Smooth muscle cell (in vitro differentiated cells): ENCODE measurements at regions not wholly inside any gene's neighbourhood (a gene's known extent, or its start where the extent isn't known, plus 50 kb on each side); places are given as distances from the start of the nearest gene placed in this dataset.
"Not testable (repeated sequence)": the region's sequence is repeated elsewhere in the genome, so short reads cannot be mapped to it uniquely, and the experiment has no call there.

ENCODE experiments used
- DNase-seq: peaks from one replicate; lab custom pipeline; 2025; ENCODE audit not compliant: unreplicated experiment; lab: John Stamatoyannopoulos, UW
- H2AFZ ChIP-seq: fragments of 200-600 bp; sonication (generic); 2 replicates; pipeline ENCODE4 v1.6.0; 2016; ENCODE audit warnings: antibody characterized with exemption, low read depth, mild to moderate bottlenecking
- H3F3A ChIP-seq: fragments of 200-600 bp; sonication (generic); 2 replicates; pipeline ENCODE4 v1.6.0; 2017; ENCODE audit warnings: antibody characterized with exemption, low read depth
- H3K27ac ChIP-seq: fragments of 200-600 bp; sonication (generic); 2 replicates; pipeline ENCODE4 v1.5.1; 2016; ENCODE audit warnings: low read depth, mild to moderate bottlenecking
- H3K27me3 ChIP-seq: fragments of 200-600 bp; sonication (generic); 2 replicates; pipeline ENCODE4 v1.6.1; 2016; ENCODE audit warnings: low read depth, mild to moderate bottlenecking
- H3K36me3 ChIP-seq: fragments of 200-600 bp; sonication (generic); 2 replicates; pipeline ENCODE4 v1.5.1; 2016; ENCODE audit warnings: low read depth
- H3K4me1 ChIP-seq: fragments of 200-600 bp; sonication (generic); 2 replicates; pipeline ENCODE4 v1.5.1; 2016; ENCODE audit warnings: low read depth
- H3K4me2 ChIP-seq: fragments of 200-600 bp; sonication (generic); 2 replicates; pipeline ENCODE4 v1.6.0; 2016; ENCODE audit warnings: mild to moderate bottlenecking
- H3K4me3 ChIP-seq: fragments of 200-600 bp; sonication (generic); 2 replicates; pipeline ENCODE4 v1.5.1; 2016; ENCODE audit warnings: mild to moderate bottlenecking
- H3K79me2 ChIP-seq: fragments of 200-600 bp; sonication (generic); 2 replicates; pipeline ENCODE4 v1.6.0; 2016; ENCODE audit warnings: low read depth, mild to moderate bottlenecking
- H3K9ac ChIP-seq: fragments of 200-600 bp; sonication (generic); 2 replicates; pipeline ENCODE4 v1.6.0; 2016; ENCODE audit warnings: low read depth
- H3K9me3 ChIP-seq: fragments of 200-600 bp; sonication (generic); replicated peaks from 2 replicates; pipeline ENCODE4 v1.5.1; 2016; ENCODE audit warnings: low read depth
- H4K20me1 ChIP-seq: fragments of 200-600 bp; sonication (generic); 2 replicates; pipeline ENCODE4 v1.6.0; 2016; ENCODE audit warnings: low read depth
- CTCF ChIP-seq: fragments of 200-600 bp; sonication (generic); IDR thresholded peaks from 2 replicates; pipeline ENCODE4 v1.5.1; 2017; ENCODE audit warnings: borderline replicate concordance, mild to moderate bottlenecking, antibody characterized with exemption; ENCODE audit not compliant: insufficient read depth, poor library complexity, severe bottlenecking
- WGBS: methylation state at CpG from one replicate; pipeline ENCODE4 v1.1.7; 2016; ENCODE audit warnings: low lambda C conversion rate; 5-methylcytosine and 5-hydroxymethylcytosine counted together

- Histone ChIP-seq H3K4me3 (no peak overlapping the region), H3K27me3 (no peaks in the 10 kb centered on the region), H4K20me1 (no peaks in the 10 kb centered on the region), H3F3A (no peaks in the 10 kb centered on the region), H3K4me2 (no peak overlapping the region), H3K36me3 (no peaks in the 10 kb centered on the region), H3K9ac (no peak overlapping the region), H3K4me1 (peaks cover 19% of the 10 kb centered on the region), H2AFZ (no peak overlapping the region), H3K79me2 (no peaks in the 10 kb centered on the region), H3K9me3 (no peaks in the 10 kb centered on the region), H3K27ac (no peak overlapping the region)
- no peak for TF ChIP-seq CTCF
- 93% methylated on average over 7 of the region's 7 CpGs for WGBS
- no peak for DNase-seq
Measured at GRCh38 chr3:66557170-66557569, 56.3 kb upstream of the LRIG1 start.

GRCh38 chr3:66559924-66560323 is 59.1 kb upstream of the LRIG1 start:
- DNase-seq, H3K4me3 ChIP-seq, H3K79me2 ChIP-seq, H3K9me3 ChIP-seq, H3K36me3 ChIP-seq, H3K27ac ChIP-seq, H2AFZ ChIP-seq, H3K9ac ChIP-seq, H3K27me3 ChIP-seq, H4K20me1 ChIP-seq, H3K4me2 ChIP-seq, H3K4me1 ChIP-seq, H3F3A ChIP-seq: not testable (repeated sequence)
- 78% methylated on average over 4 of the region's 4 CpGs for WGBS

- H3K4me3 ChIP-seq, result no peak overlapping the region
- no peaks in the 10 kb centered on the region for H4K20me1 ChIP-seq
- no peaks in the 10 kb centered on the region for H3K27me3 ChIP-seq
- no peak overlapping the region for H3K4me2 ChIP-seq
- no peak for DNase-seq
- H3K27ac ChIP-seq, result no peak overlapping the region
- no peak overlapping the region for H2AFZ ChIP-seq
- TF ChIP-seq CTCF, result no peak
- no peaks in the 10 kb centered on the region for H3F3A ChIP-seq
- H3K9me3 ChIP-seq, result no peaks in the 10 kb centered on the region
- no peaks in the 10 kb centered on the region for H3K79me2 ChIP-seq
- no peak overlapping the region for H3K9ac ChIP-seq
- H3K4me1 ChIP-seq, result no peaks in the 10 kb centered on the region
- H3K36me3 ChIP-seq, result no peaks in the 10 kb centered on the region
Measured at GRCh38 chr3:66561367-66561766, 60.5 kb upstream of the LRIG1 start.

GRCh38 chr3:66565301-66565700 is 64.5 kb upstream of the LRIG1 start:
- whole genome bisulfite sequencing, result 35% methylated on average over 3 of the region's 3 CpGs
- H3F3A ChIP-seq, result no peaks in the 10 kb centered on the region
- no peaks in the 10 kb centered on the region for H3K36me3 ChIP-seq
- no peaks in the 10 kb centered on the region for H3K4me1 ChIP-seq
- H3K27me3 ChIP-seq, result no peaks in the 10 kb centered on the region
- no peak overlapping the region for H2AFZ ChIP-seq
- no peaks in the 10 kb centered on the region for H4K20me1 ChIP-seq
- no peaks in the 10 kb centered on the region for H3K9me3 ChIP-seq
- no peaks in the 10 kb centered on the region for H3K79me2 ChIP-seq
- no peak overlapping the region for H3K4me2 ChIP-seq
- no peak for DNase-seq
- no peak overlapping the region for H3K4me3 ChIP-seq
- TF ChIP-seq CTCF, result no peak
- H3K9ac ChIP-seq, result no peak overlapping the region
- H3K27ac ChIP-seq, result no peak overlapping the region
